ENCODE measurements at regions not wholly inside any gene's neighbourhood (a gene's known extent, or its start where the extent isn't known, plus 50 kb on each side); places are given as distances from the start of the nearest gene placed in this dataset.

DNA sequence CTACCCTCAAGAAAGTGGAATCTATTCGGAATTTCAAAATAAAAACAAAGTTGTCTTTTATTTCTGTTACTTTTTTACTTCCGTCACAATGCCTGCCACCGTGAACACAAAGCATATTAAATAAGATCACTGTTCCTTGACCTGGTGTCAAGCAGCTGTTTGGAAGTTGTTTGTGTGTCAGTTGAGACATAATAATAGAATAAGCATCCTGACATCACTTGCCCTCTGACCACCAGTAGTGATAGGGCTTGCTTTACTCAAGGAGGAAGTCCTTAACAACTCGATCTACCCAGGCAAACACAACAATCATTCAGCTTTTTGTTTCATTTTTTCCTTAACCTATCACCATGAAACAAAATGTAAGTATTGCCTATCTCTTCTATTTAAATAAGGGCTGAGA is 454.4 kb upstream of the RASGRP1 start:
- H3K9ac ChIP-seq (ENCODE audit: low read length): no peak overlapping the region
- no peak overlapping the region for H3K4me2 ChIP-seq (ENCODE audit: low read depth, low read length, poor library complexity, severe bottlenecking)
- H3K9me2 ChIP-seq (replicated peaks; ENCODE audit: insufficient read depth, low read length): no peaks in the 10 kb centered on the region
- H3K27ac ChIP-seq (ENCODE audit: low read length): no peak overlapping the region
- H3K36me3 ChIP-seq (ENCODE audit: insufficient read depth, low read length): no peaks in the 10 kb centered on the region
- no peaks in the 10 kb centered on the region for H4K20me1 ChIP-seq (ENCODE audit: insufficient read depth, low read depth, low read length)
- no peaks in the 10 kb centered on the region for H3K27me3 ChIP-seq (ENCODE audit: low read length)
- H3K79me2 ChIP-seq (ENCODE audit: low read length): no peaks in the 10 kb centered on the region
- H3K4me3 ChIP-seq (ENCODE audit: low read length): no peak overlapping the region
- no peak overlapping the region for H2AFZ ChIP-seq (ENCODE audit: low read length)
- no peaks in the 10 kb centered on the region for H3K9me3 ChIP-seq (ENCODE audit: low read length)
- no peak for DNase-seq
- no peaks in the 10 kb centered on the region for H3K4me1 ChIP-seq (ENCODE audit: low read length)

DNA sequence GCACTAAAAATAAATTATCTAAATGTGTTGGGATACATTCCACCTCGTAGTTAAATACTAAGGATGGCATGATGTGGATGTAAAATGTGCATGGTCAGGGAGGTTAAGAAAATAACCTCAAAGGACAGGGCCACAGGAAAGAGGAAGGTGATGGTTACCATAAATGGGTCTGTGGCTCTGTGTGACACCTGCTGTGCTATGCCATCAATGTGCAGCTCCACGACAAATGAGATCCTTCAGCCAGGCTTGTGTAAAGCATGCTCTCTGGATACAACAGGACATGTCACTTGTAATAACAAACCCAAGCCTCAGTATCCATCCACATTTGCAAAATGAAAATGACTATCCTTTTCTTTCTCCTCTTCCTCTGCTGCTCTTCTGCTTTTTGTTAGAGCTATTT is 456.7 kb upstream of the RASGRP1 start:
- H3K27ac ChIP-seq (ENCODE audit: low read length): no peak overlapping the region
- H3K9ac ChIP-seq (ENCODE audit: low read length): no peak overlapping the region
- H4K20me1 ChIP-seq (ENCODE audit: insufficient read depth, low read depth, low read length): no peaks in the 10 kb centered on the region
- H3K4me2 ChIP-seq (ENCODE audit: low read depth, low read length, poor library complexity, severe bottlenecking): no peak overlapping the region
- H3K4me3 ChIP-seq (ENCODE audit: low read length): no peak overlapping the region
- no peaks in the 10 kb centered on the region for H3K79me2 ChIP-seq (ENCODE audit: low read length)
- H2AFZ ChIP-seq (ENCODE audit: low read length): no peak overlapping the region
- H3K27me3 ChIP-seq (ENCODE audit: low read length): no peaks in the 10 kb centered on the region
- no peaks in the 10 kb centered on the region for H3K4me1 ChIP-seq (ENCODE audit: low read length)
- H3K36me3 ChIP-seq (ENCODE audit: insufficient read depth, low read length): no peaks in the 10 kb centered on the region
- H3K9me3 ChIP-seq (ENCODE audit: low read length): no peaks in the 10 kb centered on the region
- no peaks in the 10 kb centered on the region for H3K9me2 ChIP-seq (replicated peaks; ENCODE audit: insufficient read depth, low read length)
- DNase-seq: no peak

DNA sequence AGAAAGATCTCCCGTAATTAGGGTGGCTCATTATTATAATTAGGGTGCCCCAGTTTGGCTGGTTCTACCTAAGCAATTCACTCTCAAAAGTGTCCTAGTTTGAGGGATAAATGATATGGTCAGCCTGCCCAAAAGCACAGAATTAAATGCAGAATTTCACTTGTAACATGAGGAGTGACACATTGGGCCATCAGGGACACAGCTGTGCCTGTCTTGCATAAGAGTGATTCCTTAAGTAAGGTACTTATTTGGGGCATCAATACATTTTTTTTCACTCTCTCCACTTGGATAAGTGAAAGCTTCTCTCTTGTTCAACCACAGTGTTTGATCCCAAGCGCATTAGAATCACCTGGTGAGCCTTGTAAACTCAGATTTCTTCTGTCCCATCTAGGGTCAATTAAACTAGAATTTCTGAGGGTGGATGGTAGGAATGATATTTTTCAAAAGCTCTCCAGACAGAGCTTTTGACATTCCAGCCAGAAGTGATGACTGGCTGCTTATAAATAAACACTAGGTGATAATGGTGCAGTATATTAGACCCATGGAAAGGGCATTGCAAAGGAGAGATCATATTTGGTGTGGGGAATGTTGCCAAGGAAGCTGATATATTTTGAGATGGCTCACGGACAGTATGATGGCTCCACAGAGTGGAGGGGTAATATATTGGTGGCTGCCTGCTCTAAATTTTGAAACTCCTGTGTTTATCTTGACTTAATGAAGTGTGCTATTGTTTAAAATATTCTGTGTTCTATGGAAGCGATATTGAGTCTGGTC is 458.1 kb upstream of the RASGRP1 start:
- Histone ChIP-seq H3K9ac (ENCODE audit: low read length) (no peak overlapping the region), H3K36me3 (ENCODE audit: insufficient read depth, low read length) (no peaks in the 10 kb centered on the region), H3K4me1 (ENCODE audit: low read length) (no peaks in the 10 kb centered on the region), H2AFZ (ENCODE audit: low read length) (no peak overlapping the region), H3K4me3 (ENCODE audit: low read length) (no peak overlapping the region), H3K79me2 (ENCODE audit: low read length) (no peaks in the 10 kb centered on the region), H3K27me3 (ENCODE audit: low read length) (no peaks in the 10 kb centered on the region), H3K9me3 (ENCODE audit: low read length) (no peaks in the 10 kb centered on the region), H3K4me2 (ENCODE audit: low read depth, low read length, poor library complexity, severe bottlenecking) (no peak overlapping the region), H3K9me2 (replicated peaks; ENCODE audit: insufficient read depth, low read length) (no peaks in the 10 kb centered on the region), H3K27ac (ENCODE audit: low read length) (no peak overlapping the region), H4K20me1 (ENCODE audit: insufficient read depth, low read depth, low read length) (no peaks in the 10 kb centered on the region)
- no peak for DNase-seq

DNA sequence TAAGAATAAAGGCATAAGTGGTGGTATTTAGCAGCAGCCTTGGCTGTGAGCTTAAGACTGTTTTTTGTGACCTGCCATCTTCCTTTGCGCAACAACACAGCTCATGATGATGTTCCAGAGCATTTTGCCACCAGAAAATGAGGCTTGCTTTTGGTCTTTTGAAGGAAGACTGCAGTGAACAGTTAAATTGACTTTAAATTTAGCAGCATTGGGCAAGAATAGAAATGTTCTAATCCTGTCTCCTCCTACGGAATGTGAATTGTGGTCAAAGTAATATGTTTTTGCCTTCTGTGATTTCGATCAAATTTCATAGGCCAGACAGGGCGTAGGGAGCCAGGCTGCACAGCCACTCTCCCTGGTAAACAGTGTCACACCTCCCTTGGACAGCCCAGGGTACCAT is 460.7 kb upstream of the RASGRP1 start:
- no peak overlapping the region for H2AFZ ChIP-seq (ENCODE audit: low read length)
- no peak overlapping the region for H3K9ac ChIP-seq (ENCODE audit: low read length)
- no peaks in the 10 kb centered on the region for H3K4me1 ChIP-seq (ENCODE audit: low read length)
- no peaks in the 10 kb centered on the region for H3K9me3 ChIP-seq (ENCODE audit: low read length)
- no peaks in the 10 kb centered on the region for H3K79me2 ChIP-seq (ENCODE audit: low read length)
- no peaks in the 10 kb centered on the region for H3K9me2 ChIP-seq (replicated peaks; ENCODE audit: insufficient read depth, low read length)
- no peaks in the 10 kb centered on the region for H3K27me3 ChIP-seq (ENCODE audit: low read length)
- H3K27ac ChIP-seq (ENCODE audit: low read length): no peak overlapping the region
- no peak overlapping the region for H3K4me2 ChIP-seq (ENCODE audit: low read depth, low read length, poor library complexity, severe bottlenecking)
- H3K4me3 ChIP-seq (ENCODE audit: low read length): no peak overlapping the region
- no peaks in the 10 kb centered on the region for H4K20me1 ChIP-seq (ENCODE audit: insufficient read depth, low read depth, low read length)
- no peak for DNase-seq
- H3K36me3 ChIP-seq (ENCODE audit: insufficient read depth, low read length): no peaks in the 10 kb centered on the region

DNA sequence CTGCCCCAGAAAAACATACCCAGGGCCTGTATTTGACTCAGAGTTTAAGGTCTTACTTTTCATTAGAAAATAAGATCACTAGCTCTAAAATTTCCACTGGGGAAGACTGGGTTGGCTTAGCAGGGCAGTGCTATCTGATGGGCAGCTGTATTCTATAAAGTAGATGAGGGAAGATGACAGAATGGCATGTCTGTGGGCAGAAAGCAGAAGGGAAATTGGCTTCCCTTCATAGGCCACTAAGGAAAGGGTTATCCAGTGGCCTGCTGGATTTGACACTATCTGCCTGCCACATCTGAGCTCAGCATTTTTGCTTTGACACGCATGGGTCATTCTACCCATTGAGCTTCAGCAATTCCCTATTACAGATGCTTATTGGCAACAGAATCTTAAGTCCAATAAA is 461.3 kb upstream of the RASGRP1 start:
- Histone ChIP-seq H3K4me2 (ENCODE audit: low read depth, low read length, poor library complexity, severe bottlenecking) (no peak overlapping the region), H3K9me2 (replicated peaks; ENCODE audit: insufficient read depth, low read length) (no peaks in the 10 kb centered on the region), H3K9ac (ENCODE audit: low read length) (no peak overlapping the region), H3K27ac (ENCODE audit: low read length) (no peak overlapping the region), H4K20me1 (ENCODE audit: insufficient read depth, low read depth, low read length) (no peaks in the 10 kb centered on the region), H3K4me3 (ENCODE audit: low read length) (no peak overlapping the region), H3K4me1 (ENCODE audit: low read length) (no peaks in the 10 kb centered on the region), H3K27me3 (ENCODE audit: low read length) (no peaks in the 10 kb centered on the region), H2AFZ (ENCODE audit: low read length) (no peak overlapping the region), H3K36me3 (ENCODE audit: insufficient read depth, low read length) (no peaks in the 10 kb centered on the region), H3K79me2 (ENCODE audit: low read length) (no peaks in the 10 kb centered on the region), H3K9me3 (ENCODE audit: low read length) (no peaks in the 10 kb centered on the region)
- DNase-seq: no peak

DNA sequence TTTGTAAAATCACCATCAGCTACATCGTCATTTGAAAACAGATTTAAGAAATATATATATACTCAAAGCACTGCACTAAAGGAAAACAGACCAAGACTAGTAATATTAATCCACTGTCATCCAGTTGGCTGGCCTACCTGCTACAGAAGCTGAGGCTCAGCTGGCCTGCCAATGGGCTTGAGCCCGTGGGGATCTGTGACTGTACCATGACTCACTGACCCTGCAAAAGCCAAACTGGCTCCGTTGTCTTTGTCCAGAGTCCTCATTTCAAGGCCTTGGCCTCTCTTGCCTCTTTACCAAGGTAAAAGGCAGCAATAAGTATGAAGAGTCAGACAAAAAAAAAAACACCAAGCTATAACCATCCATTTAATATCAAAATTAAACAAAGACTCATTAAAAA is 463.5 kb upstream of the RASGRP1 start:
- no peaks in the 10 kb centered on the region for H3K79me2 ChIP-seq (ENCODE audit: low read length)
- H4K20me1 ChIP-seq (ENCODE audit: insufficient read depth, low read depth, low read length): no peaks in the 10 kb centered on the region
- no peaks in the 10 kb centered on the region for H3K9me3 ChIP-seq (ENCODE audit: low read length)

DNA sequence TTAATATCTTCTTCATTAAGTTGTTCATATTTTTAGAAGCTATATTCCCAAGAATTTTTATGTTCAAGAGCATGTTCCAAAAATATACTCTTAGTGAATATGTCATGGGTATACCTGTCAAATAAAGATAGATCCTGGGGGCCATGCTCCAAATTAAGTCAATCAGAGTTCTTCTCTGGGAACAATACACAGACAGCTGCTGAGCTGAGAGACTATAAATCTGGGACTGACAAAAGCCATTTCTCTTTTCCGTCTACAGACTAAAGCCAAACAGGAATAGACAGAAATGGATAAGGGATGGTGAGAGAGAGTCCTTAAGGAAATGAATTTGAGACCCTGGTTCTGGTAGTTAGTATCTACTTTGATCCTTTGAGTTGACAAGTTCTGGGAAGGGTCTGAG is 465.1 kb upstream of the RASGRP1 start:
- Histone ChIP-seq H3K27ac (ENCODE audit: low read length) (no peak overlapping the region), H3K4me1 (ENCODE audit: low read length) (no peaks in the 10 kb centered on the region), H4K20me1 (ENCODE audit: insufficient read depth, low read depth, low read length) (no peaks in the 10 kb centered on the region), H3K79me2 (ENCODE audit: low read length) (no peaks in the 10 kb centered on the region), H3K36me3 (ENCODE audit: insufficient read depth, low read length) (no peaks in the 10 kb centered on the region), H3K27me3 (ENCODE audit: low read length) (no peaks in the 10 kb centered on the region), H3K9me3 (ENCODE audit: low read length) (no peaks in the 10 kb centered on the region), H3K9ac (ENCODE audit: low read length) (no peak overlapping the region), H3K4me3 (ENCODE audit: low read length) (no peak overlapping the region), H3K9me2 (replicated peaks; ENCODE audit: insufficient read depth, low read length) (no peaks in the 10 kb centered on the region), H2AFZ (ENCODE audit: low read length) (no peak overlapping the region), H3K4me2 (ENCODE audit: low read depth, low read length, poor library complexity, severe bottlenecking) (no peak overlapping the region)
- no peak for DNase-seq

More for the DNA sequence above, 463.5 kb upstream of the RASGRP1 start:
- H3K4me2 ChIP-seq (ENCODE audit: low read depth, low read length, poor library complexity, severe bottlenecking): no peak overlapping the region
- H3K4me1 ChIP-seq (ENCODE audit: low read length): no peaks in the 10 kb centered on the region
- no peaks in the 10 kb centered on the region for H3K27me3 ChIP-seq (ENCODE audit: low read length)
- H3K9me2 ChIP-seq (replicated peaks; ENCODE audit: insufficient read depth, low read length): no peaks in the 10 kb centered on the region
- no peak overlapping the region for H3K4me3 ChIP-seq (ENCODE audit: low read length)
- H2AFZ ChIP-seq (ENCODE audit: low read length): no peak overlapping the region
- H3K9ac ChIP-seq (ENCODE audit: low read length): no peak overlapping the region
- DNase-seq: no peak
- H3K36me3 ChIP-seq (ENCODE audit: insufficient read depth, low read length): no peaks in the 10 kb centered on the region
- H3K27ac ChIP-seq (ENCODE audit: low read length): no peak overlapping the region

DNA sequence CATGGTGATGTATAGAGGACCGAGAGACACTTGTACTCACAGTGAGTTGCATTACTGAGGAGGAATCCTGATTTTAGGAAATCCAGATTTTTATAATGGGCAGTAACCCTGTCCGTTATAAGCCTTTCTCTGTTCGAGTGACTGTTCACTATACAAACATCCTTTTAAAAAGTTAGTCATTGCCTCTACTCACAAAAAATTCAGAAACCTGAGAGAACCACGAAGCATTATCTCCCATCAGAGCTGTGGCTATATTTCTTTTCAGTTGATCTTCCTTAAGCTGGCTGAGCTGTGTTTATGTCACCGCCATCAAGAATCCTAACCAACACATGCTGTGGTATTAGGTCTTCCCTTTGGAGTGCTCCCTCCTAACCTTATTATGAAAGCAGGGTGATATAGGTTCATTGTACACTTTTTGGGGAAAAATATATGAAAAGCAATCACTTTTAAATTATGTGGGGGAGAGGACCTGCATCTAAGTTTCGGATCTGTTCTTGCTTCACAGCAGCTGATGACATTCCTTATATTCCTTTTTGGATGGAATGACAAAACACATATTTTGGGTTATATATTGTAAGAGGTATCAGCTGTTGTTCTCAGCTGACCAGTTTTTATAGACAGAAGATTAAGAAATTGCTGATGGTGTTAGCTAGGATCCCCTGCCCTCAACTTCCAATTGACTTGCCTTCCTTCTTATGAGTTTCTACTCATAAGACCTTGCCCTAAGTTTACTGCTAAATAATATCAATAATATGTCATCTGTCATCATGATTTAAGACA is 465.9 kb upstream of the RASGRP1 start:
- H3K4me2 ChIP-seq (ENCODE audit: low read depth, low read length, poor library complexity, severe bottlenecking): no peak overlapping the region
- no peaks in the 10 kb centered on the region for H3K9me3 ChIP-seq (ENCODE audit: low read length)
- no peaks in the 10 kb centered on the region for H3K79me2 ChIP-seq (ENCODE audit: low read length)
- no peaks in the 10 kb centered on the region for H3K9me2 ChIP-seq (replicated peaks; ENCODE audit: insufficient read depth, low read length)
- no peak overlapping the region for H2AFZ ChIP-seq (ENCODE audit: low read length)
- no peak overlapping the region for H3K27ac ChIP-seq (ENCODE audit: low read length)
- H3K4me3 ChIP-seq (ENCODE audit: low read length): no peak overlapping the region
- H3K36me3 ChIP-seq (ENCODE audit: insufficient read depth, low read length): no peaks in the 10 kb centered on the region
- no peaks in the 10 kb centered on the region for H4K20me1 ChIP-seq (ENCODE audit: insufficient read depth, low read depth, low read length)
- H3K9ac ChIP-seq (ENCODE audit: low read length): no peak overlapping the region
- H3K27me3 ChIP-seq (ENCODE audit: low read length): no peaks in the 10 kb centered on the region
- H3K4me1 ChIP-seq (ENCODE audit: low read length): no peaks in the 10 kb centered on the region
- DNase-seq: no peak

Data from Karpas-422 (cell line).